ENCODE measurements at regions not wholly inside any gene's neighbourhood (a gene's known extent, or its start where the extent isn't known, plus 50 kb on each side); places are given as distances from the start of the nearest gene placed in this dataset.
"Not testable (repeated sequence)": the region's sequence is repeated elsewhere in the genome, so short reads cannot be mapped to it uniquely, and the experiment has no call there.

GRCh38 chr7:9919-10318, 182.5 kb upstream of the FAM20C start:
- not testable (repeated sequence) for H3K36me3 ChIP-seq (ENCODE audit: control insufficient read depth, insufficient read depth, low read length); H3K4me1 ChIP-seq (ENCODE audit: control insufficient read depth, insufficient read depth, low read length); H3K27ac ChIP-seq (ENCODE audit: low read length); H3K4me3 ChIP-seq (ENCODE audit: low read length); H3K27me3 ChIP-seq (ENCODE audit: control insufficient read depth, insufficient read depth, low read length); DNase-seq; H3K9me3 ChIP-seq (ENCODE audit: control insufficient read depth, low read depth, low read length)
- no CpG with 5 or more reads among the region's 1 CpG for WGBS (ENCODE audit: insufficient coverage, low lambda C conversion rate)

GRCh38 chr7:32565-33280, 159.6 kb upstream of the FAM20C start:
- WGBS (ENCODE audit: insufficient coverage, low lambda C conversion rate): no CpG with 5 or more reads among the region's 20 CpGs
- not testable (repeated sequence) for H3K9me3 ChIP-seq (ENCODE audit: control insufficient read depth, low read depth, low read length); H3K4me3 ChIP-seq (ENCODE audit: low read length); H3K36me3 ChIP-seq (ENCODE audit: control insufficient read depth, insufficient read depth, low read length); H3K4me1 ChIP-seq (ENCODE audit: control insufficient read depth, insufficient read depth, low read length); H3K27ac ChIP-seq (ENCODE audit: low read length); H3K27me3 ChIP-seq (ENCODE audit: control insufficient read depth, insufficient read depth, low read length); DNase-seq

- WGBS (ENCODE audit: insufficient coverage, low lambda C conversion rate): no CpG with 5 or more reads among the region's 9 CpGs
- not testable (repeated sequence) for H3K36me3 ChIP-seq (ENCODE audit: control insufficient read depth, insufficient read depth, low read length); H3K9me3 ChIP-seq (ENCODE audit: control insufficient read depth, low read depth, low read length); DNase-seq; H3K27ac ChIP-seq (ENCODE audit: low read length); H3K4me1 ChIP-seq (ENCODE audit: control insufficient read depth, insufficient read depth, low read length); H3K4me3 ChIP-seq (ENCODE audit: low read length); H3K27me3 ChIP-seq (ENCODE audit: control insufficient read depth, insufficient read depth, low read length)
Measured at GRCh38 chr7:35121-35541, 157.2 kb upstream of the FAM20C start.

GRCh38 chr7:36539-36938, 155.8 kb upstream of the FAM20C start:
- no CpG with 5 or more reads among the region's 4 CpGs for WGBS (ENCODE audit: insufficient coverage, low lambda C conversion rate)
- DNase-seq; H3K4me3 ChIP-seq (ENCODE audit: low read length); H3K9me3 ChIP-seq (ENCODE audit: control insufficient read depth, low read depth, low read length); H3K27ac ChIP-seq (ENCODE audit: low read length); H3K27me3 ChIP-seq (ENCODE audit: control insufficient read depth, insufficient read depth, low read length); H3K4me1 ChIP-seq (ENCODE audit: control insufficient read depth, insufficient read depth, low read length); H3K36me3 ChIP-seq (ENCODE audit: control insufficient read depth, insufficient read depth, low read length): not testable (repeated sequence)

- H3K36me3 ChIP-seq (ENCODE audit: control insufficient read depth, insufficient read depth, low read length); H3K9me3 ChIP-seq (ENCODE audit: control insufficient read depth, low read depth, low read length); H3K27me3 ChIP-seq (ENCODE audit: control insufficient read depth, insufficient read depth, low read length); H3K4me1 ChIP-seq (ENCODE audit: control insufficient read depth, insufficient read depth, low read length); DNase-seq; H3K4me3 ChIP-seq (ENCODE audit: low read length); H3K27ac ChIP-seq (ENCODE audit: low read length): not testable (repeated sequence)
- WGBS (ENCODE audit: insufficient coverage, low lambda C conversion rate): no CpG with 5 or more reads among the region's 10 CpGs
Measured at GRCh38 chr7:37656-38055, 154.7 kb upstream of the FAM20C start.

DNA sequence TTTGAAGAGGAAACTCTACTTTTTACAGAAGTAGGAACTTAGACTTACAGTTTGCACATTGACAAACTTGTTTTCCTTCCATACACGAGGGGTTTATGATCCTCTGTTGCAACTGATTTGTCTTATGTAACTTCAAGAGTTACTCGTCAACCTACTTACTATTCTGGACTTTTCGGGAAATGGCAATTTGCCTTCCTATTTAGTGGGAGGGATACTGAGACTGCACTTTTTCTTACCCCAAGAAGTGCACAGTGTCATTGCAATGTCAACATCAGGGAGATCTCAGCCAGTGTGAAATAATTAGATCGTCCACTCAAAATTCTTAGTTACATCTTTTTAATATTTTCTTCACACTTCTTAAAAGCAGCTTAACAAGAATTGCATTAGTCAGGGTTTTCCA, 153.9 kb upstream of the FAM20C start:
- not testable (repeated sequence) for H3K4me1 ChIP-seq (ENCODE audit: control insufficient read depth, insufficient read depth, low read length); H3K27me3 ChIP-seq (ENCODE audit: control insufficient read depth, insufficient read depth, low read length); DNase-seq; H3K36me3 ChIP-seq (ENCODE audit: control insufficient read depth, insufficient read depth, low read length); H3K4me3 ChIP-seq (ENCODE audit: low read length); H3K27ac ChIP-seq (ENCODE audit: low read length); H3K9me3 ChIP-seq (ENCODE audit: control insufficient read depth, low read depth, low read length)
- WGBS (ENCODE audit: insufficient coverage, low lambda C conversion rate): no CpG with 5 or more reads among the region's 4 CpGs

GRCh38 chr7:39984-40740, 152.2 kb upstream of the FAM20C start:
- not testable (repeated sequence) for H3K27me3 ChIP-seq (ENCODE audit: control insufficient read depth, insufficient read depth, low read length); DNase-seq; H3K9me3 ChIP-seq (ENCODE audit: control insufficient read depth, low read depth, low read length); H3K36me3 ChIP-seq (ENCODE audit: control insufficient read depth, insufficient read depth, low read length); H3K4me3 ChIP-seq (ENCODE audit: low read length); H3K27ac ChIP-seq (ENCODE audit: low read length); H3K4me1 ChIP-seq (ENCODE audit: control insufficient read depth, insufficient read depth, low read length)
- no CpG with 5 or more reads among the region's 5 CpGs for WGBS (ENCODE audit: insufficient coverage, low lambda C conversion rate)

GRCh38 chr7:40799-41750, 151.3 kb upstream of the FAM20C start:
- H3K4me1 ChIP-seq (ENCODE audit: control insufficient read depth, insufficient read depth, low read length): no peaks in the 10 kb centered on the region
- no peak overlapping the region for H3K27ac ChIP-seq (ENCODE audit: low read length)
- WGBS (ENCODE audit: insufficient coverage, low lambda C conversion rate): 100% methylated on average over 3 of the region's 16 CpGs
- no peak overlapping the region for H3K4me3 ChIP-seq (ENCODE audit: low read length)
- H3K36me3 ChIP-seq (ENCODE audit: control insufficient read depth, insufficient read depth, low read length): no peaks in the 10 kb centered on the region
- H3K9me3 ChIP-seq (ENCODE audit: control insufficient read depth, low read depth, low read length): no peaks in the 10 kb centered on the region
- H3K27me3 ChIP-seq (ENCODE audit: control insufficient read depth, insufficient read depth, low read length): peaks cover 2% of the 10 kb centered on the region
- no peak for DNase-seq

DNA sequence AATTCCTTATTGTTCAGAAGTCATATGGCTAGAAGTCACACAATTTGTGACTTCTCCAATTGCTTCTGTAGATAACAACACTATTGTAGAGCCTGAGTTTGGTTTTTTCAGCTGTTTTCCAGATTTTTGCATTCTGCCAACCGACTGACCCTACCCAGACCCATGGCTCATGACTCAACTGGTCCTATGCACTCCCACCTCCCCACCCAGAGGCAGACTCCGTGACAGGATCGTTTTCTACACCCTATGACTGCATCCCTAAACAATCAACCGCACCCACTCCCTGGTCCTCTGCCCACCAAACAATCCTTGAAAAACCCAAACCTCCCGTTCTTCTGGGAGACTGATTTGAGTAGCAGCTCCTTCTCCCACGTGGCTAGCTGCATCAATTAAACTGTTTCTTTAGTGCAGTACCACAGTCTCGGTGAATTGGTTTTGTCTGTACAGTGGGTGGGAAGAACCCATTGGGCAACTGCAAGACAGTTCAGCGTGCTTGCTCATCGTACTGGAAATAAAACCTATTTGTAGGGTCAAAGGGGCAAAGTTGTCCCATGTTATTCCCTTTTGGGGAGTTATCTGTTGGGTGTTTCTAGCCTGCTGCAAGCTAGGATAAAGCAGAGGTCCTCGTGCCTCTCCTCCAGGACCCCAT, 150.3 kb upstream of the FAM20C start:
- no peaks in the 10 kb centered on the region for H3K9me3 ChIP-seq (ENCODE audit: control insufficient read depth, low read depth, low read length)
- no peaks in the 10 kb centered on the region for H3K36me3 ChIP-seq (ENCODE audit: control insufficient read depth, insufficient read depth, low read length)
- WGBS (ENCODE audit: insufficient coverage, low lambda C conversion rate): no CpG with 5 or more reads among the region's 10 CpGs
- peaks cover 2% of the 10 kb centered on the region for H3K27me3 ChIP-seq (ENCODE audit: control insufficient read depth, insufficient read depth, low read length)
- H3K4me1 ChIP-seq (ENCODE audit: control insufficient read depth, insufficient read depth, low read length): no peaks in the 10 kb centered on the region
- H3K27ac ChIP-seq (ENCODE audit: low read length): no peak overlapping the region
- DNase-seq: no peak
- H3K4me3 ChIP-seq (ENCODE audit: low read length): no peak overlapping the region
